ENCODE measurements at regions not wholly inside any gene's neighbourhood (a gene's known extent, or its start where the extent isn't known, plus 50 kb on each side); places are given as distances from the start of the nearest gene placed in this dataset.
"Not testable (repeated sequence)": the region's sequence is repeated elsewhere in the genome, so short reads cannot be mapped to it uniquely, and the experiment has no call there.

DNA sequence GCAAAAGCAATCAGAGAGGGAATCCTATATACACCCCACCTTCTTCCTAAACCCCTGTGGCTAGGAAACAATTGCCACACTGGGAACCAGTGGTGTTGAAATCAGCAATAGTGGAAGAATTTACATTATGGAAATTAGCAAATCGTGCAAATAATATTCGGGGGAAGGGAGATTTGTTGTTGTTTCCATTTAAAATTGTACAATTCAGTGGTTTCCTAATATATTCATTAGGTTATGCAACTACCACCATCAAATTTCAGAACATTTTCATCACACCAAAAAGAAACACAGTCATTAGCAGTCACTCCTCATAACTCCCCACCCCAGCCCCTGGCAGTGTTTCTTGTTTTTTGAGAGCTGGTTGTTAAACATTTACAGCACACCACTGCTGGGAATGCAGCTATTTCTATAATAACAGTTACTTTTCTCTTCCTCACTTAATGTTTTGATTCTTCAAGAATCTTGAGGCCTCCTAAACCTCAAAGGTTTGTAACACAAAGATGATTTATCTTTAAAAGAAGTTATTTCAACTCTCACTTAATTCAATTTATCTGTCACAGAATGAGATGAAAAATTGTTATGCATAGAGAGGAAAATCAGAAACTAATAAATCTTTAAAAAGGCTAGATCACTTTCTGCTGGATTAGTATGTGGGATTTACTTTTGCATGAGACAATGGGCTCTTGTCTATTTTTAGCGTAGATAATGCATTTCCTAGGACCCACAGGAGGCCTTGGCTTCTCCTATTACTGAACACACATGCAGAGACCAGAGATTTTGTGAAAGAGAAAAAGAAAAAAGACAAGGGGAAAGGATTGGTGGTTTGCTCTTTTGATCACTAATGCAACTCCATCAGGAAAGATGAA is 91.8 kb upstream of the DAPK1 start:
- H3K27me3 ChIP-seq (ENCODE audit: control insufficient read depth, insufficient read depth, low read length), result no peaks in the 10 kb centered on the region
- H3K36me3 ChIP-seq (ENCODE audit: control insufficient read depth, insufficient read depth, low read length), result no peaks in the 10 kb centered on the region
- FAIRE-seq (no peak), DNase-seq (ENCODE audit: low read depth) (peak; percentile 8)
- no peak overlapping the region for H3K4me3 ChIP-seq (ENCODE audit: low read depth, low read length)
- TF ChIP-seq CTCF (IDR thresholded peaks at IDR 0.05; ENCODE audit: insufficient read depth, low read length, severe bottlenecking), result no peak

- H3K4me3 ChIP-seq (ENCODE audit: low read depth, low read length), result no peak overlapping the region
- DNase-seq (ENCODE audit: low read depth) (peak; percentile 10), FAIRE-seq (no peak)
- H3K27me3 ChIP-seq (ENCODE audit: control insufficient read depth, insufficient read depth, low read length), result no peaks in the 10 kb centered on the region
- no peak for TF ChIP-seq CTCF (IDR thresholded peaks at IDR 0.05; ENCODE audit: insufficient read depth, low read length, severe bottlenecking)
- no peaks in the 10 kb centered on the region for H3K36me3 ChIP-seq (ENCODE audit: control insufficient read depth, insufficient read depth, low read length)
Measured at GRCh38 chr9:87406543-87407166, 91.0 kb upstream of the DAPK1 start.

- not testable (repeated sequence) for H3K27me3 ChIP-seq (ENCODE audit: control insufficient read depth, insufficient read depth, low read length); DNase-seq (ENCODE audit: low read depth); FAIRE-seq; H3K4me3 ChIP-seq (ENCODE audit: low read depth, low read length); H3K36me3 ChIP-seq (ENCODE audit: control insufficient read depth, insufficient read depth, low read length)
Measured at GRCh38 chr9:87410047-87411005, 87.3 kb upstream of the DAPK1 start.

- Histone ChIP-seq H3K27me3 (ENCODE audit: control insufficient read depth, insufficient read depth, low read length) (no peaks in the 10 kb centered on the region), H3K36me3 (ENCODE audit: control insufficient read depth, insufficient read depth, low read length) (no peaks in the 10 kb centered on the region), H3K4me3 (ENCODE audit: low read depth, low read length) (no peak overlapping the region)
- no peak for TF ChIP-seq CTCF (IDR thresholded peaks at IDR 0.05; ENCODE audit: insufficient read depth, low read length, severe bottlenecking)
- DNase-seq (ENCODE audit: low read depth) (no peak), FAIRE-seq (no peak)
Measured at GRCh38 chr9:87420884-87421283, 76.8 kb upstream of the DAPK1 start.

- no peak for FAIRE-seq
- no peak for DNase-seq (ENCODE audit: low read depth)
- Histone ChIP-seq H3K27me3 (ENCODE audit: control insufficient read depth, insufficient read depth, low read length) (no peaks in the 10 kb centered on the region), H3K36me3 (ENCODE audit: control insufficient read depth, insufficient read depth, low read length) (no peaks in the 10 kb centered on the region), H3K4me3 (ENCODE audit: low read depth, low read length) (no peak overlapping the region)
- TF ChIP-seq CTCF (IDR thresholded peaks at IDR 0.05; ENCODE audit: insufficient read depth, low read length, severe bottlenecking), result no peak
Measured at GRCh38 chr9:87421734-87422133, 75.9 kb upstream of the DAPK1 start.

GRCh38 chr9:87422999-87423398 is 74.7 kb upstream of the DAPK1 start:
- H3K4me3 ChIP-seq (ENCODE audit: low read depth, low read length), result no peak overlapping the region
- H3K27me3 ChIP-seq (ENCODE audit: control insufficient read depth, insufficient read depth, low read length), result no peaks in the 10 kb centered on the region
- no peak for TF ChIP-seq CTCF (IDR thresholded peaks at IDR 0.05; ENCODE audit: insufficient read depth, low read length, severe bottlenecking)
- no peaks in the 10 kb centered on the region for H3K36me3 ChIP-seq (ENCODE audit: control insufficient read depth, insufficient read depth, low read length)
- FAIRE-seq (no peak), DNase-seq (ENCODE audit: low read depth) (no peak)

- FAIRE-seq; DNase-seq (ENCODE audit: low read depth); H3K4me3 ChIP-seq (ENCODE audit: low read depth, low read length); H3K27me3 ChIP-seq (ENCODE audit: control insufficient read depth, insufficient read depth, low read length); H3K36me3 ChIP-seq (ENCODE audit: control insufficient read depth, insufficient read depth, low read length): not testable (repeated sequence)
Measured at GRCh38 chr9:87423885-87424284, 73.8 kb upstream of the DAPK1 start.
